ENCODE measurements at regions not wholly inside any gene's neighbourhood (a gene's known extent, or its start where the extent isn't known, plus 50 kb on each side); places are given as distances from the start of the nearest gene placed in this dataset.

DNA sequence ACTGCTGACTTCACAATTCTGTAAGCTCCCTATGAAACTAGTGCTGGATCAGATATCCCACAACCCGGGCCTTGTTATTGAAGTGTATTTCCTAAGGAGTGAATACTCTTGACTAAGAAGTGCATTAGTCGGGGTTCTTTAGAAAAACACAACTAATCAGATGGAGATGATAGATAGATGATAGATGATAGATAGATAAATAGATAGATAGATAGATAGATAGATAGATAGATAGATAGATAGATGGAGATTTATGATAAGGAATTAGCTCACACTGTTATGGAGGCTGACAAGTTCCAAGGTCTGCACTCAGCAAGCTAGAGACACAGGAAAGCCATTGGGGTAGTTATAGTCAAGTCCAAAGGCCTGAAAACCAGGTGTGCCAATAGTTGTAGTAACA is 214.6 kb upstream of the COX7C start:
- H3K27ac ChIP-seq, result no peak overlapping the region
- H3K9me3 ChIP-seq, result no peaks in the 10 kb centered on the region
- no peak overlapping the region for H3K4me3 ChIP-seq
- H3K4me1 ChIP-seq, result no peaks in the 10 kb centered on the region
- DNase-seq (ENCODE audit: low spot score in 2 of 2), result no peak
- H3K27me3 ChIP-seq, result no peaks in the 10 kb centered on the region
- TF ChIP-seq EP300 (IDR thresholded peaks at IDR 0.05), result no peak
- TF ChIP-seq, protein P1, sequence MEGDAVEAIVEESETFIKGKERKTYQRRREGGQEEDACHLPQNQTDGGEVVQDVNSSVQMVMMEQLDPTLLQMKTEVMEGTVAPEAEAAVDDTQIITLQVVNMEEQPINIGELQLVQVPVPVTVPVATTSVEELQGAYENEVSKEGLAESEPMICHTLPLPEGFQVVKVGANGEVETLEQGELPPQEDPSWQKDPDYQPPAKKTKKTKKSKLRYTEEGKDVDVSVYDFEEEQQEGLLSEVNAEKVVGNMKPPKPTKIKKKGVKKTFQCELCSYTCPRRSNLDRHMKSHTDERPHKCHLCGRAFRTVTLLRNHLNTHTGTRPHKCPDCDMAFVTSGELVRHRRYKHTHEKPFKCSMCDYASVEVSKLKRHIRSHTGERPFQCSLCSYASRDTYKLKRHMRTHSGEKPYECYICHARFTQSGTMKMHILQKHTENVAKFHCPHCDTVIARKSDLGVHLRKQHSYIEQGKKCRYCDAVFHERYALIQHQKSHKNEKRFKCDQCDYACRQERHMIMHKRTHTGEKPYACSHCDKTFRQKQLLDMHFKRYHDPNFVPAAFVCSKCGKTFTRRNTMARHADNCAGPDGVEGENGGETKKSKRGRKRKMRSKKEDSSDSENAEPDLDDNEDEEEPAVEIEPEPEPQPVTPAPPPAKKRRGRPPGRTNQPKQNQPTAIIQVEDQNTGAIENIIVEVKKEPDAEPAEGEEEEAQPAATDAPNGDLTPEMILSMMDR (IDR thresholded peaks at IDR 0.05), result no peak
- TF ChIP-seq POLR2A (IDR thresholded peaks at IDR 0.05), result no peak
- no peaks in the 10 kb centered on the region for H3K36me3 ChIP-seq
- 82 to 86% methylated on average over 2 of the region's 2 CpGs for WGBS, 2 donors

DNA sequence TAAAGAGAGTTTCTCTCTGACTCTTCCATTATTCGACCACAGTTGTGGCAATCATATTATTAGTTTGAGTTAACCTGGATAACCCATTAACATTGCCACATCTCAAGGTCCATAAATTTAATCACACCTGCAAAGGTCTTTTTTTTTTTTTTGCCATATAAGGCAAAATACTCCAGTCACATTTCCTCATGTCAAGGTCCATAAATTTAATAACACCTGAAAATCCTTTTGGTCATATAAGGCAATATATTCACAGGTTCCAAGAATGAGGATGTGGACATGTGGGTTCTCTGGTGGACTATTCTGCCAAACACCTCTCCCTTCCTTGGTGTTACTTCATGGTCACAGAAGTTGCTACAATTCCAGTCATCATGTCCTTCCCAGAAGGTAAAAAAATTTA is 213.5 kb upstream of the COX7C start:
- H3K4me1 ChIP-seq, result no peaks in the 10 kb centered on the region
- no peak for DNase-seq (ENCODE audit: low spot score in 2 of 2)
- no peaks in the 10 kb centered on the region for H3K27me3 ChIP-seq
- H3K9me3 ChIP-seq, result no peaks in the 10 kb centered on the region
- no peak for TF ChIP-seq EP300 (IDR thresholded peaks at IDR 0.05)
- TF ChIP-seq POLR2A (IDR thresholded peaks at IDR 0.05), result no peak
- TF ChIP-seq, protein P1 (IDR thresholded peaks at IDR 0.05), result no peak
- no peak overlapping the region for H3K4me3 ChIP-seq
- 82 to 90% methylated on average over 1 of the region's 1 CpG for WGBS, 2 donors
- H3K36me3 ChIP-seq, result no peaks in the 10 kb centered on the region
- H3K27ac ChIP-seq, result no peak overlapping the region

DNA sequence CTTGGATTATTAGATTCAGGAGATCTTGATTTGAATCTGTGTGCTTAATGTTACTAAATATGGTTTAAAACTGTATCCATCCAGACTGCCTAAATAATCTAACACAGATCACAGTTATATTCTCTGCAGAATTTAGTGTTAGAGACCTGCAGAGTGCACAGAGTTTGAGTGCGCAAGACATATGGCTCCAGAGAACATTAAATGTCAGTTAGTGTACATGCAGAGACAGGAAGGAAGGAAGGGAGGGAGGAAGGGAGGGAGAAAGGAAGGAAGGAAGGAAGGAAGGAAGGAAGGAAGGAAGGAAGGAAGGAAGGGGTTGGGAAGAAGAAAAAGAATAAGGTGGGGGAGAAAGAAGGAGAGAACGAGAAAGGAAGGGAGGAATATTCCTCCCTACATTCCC is 210.0 kb upstream of the COX7C start:
- WGBS, 2 donors, result 81 to 87% methylated on average over 2 of the region's 2 CpGs
- H3K9me3 ChIP-seq, result no peaks in the 10 kb centered on the region
- no peak for DNase-seq (ENCODE audit: low spot score in 2 of 2)
- no peak overlapping the region for H3K4me3 ChIP-seq
- TF ChIP-seq, protein P1 (IDR thresholded peaks at IDR 0.05), result no peak
- TF ChIP-seq EP300 (IDR thresholded peaks at IDR 0.05), result no peak
- TF ChIP-seq POLR2A (IDR thresholded peaks at IDR 0.05), result no peak
- H3K27me3 ChIP-seq, result no peaks in the 10 kb centered on the region
- H3K36me3 ChIP-seq, result no peaks in the 10 kb centered on the region
- no peak overlapping the region for H3K27ac ChIP-seq
- H3K4me1 ChIP-seq, result no peaks in the 10 kb centered on the region

DNA sequence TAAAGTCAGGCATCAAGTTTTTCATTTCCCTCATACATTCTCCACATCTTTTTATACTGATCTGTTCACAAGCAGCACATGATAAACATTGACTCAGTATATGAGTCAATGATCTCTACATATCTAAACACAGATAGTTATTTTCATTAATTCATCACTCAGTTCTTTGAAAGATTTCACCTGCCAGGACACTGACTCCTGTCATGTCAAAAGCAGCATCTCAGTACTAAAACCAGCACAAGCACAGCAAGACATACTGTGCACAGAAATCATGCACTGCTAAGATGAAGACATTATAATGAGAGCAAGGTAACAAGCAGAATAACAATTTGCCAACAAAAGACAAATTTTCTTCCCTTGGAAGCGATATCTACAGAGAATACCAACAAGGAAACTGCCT is 206.1 kb upstream of the COX7C start:
- WGBS, 2 donors, result 90 to 93% methylated on average over 1 of the region's 1 CpG
- H3K27me3 ChIP-seq, result no peaks in the 10 kb centered on the region
- no peaks in the 10 kb centered on the region for H3K36me3 ChIP-seq
- no peak for DNase-seq (ENCODE audit: low spot score in 2 of 2)
- no peaks in the 10 kb centered on the region for H3K9me3 ChIP-seq
- no peaks in the 10 kb centered on the region for H3K4me1 ChIP-seq
- H3K27ac ChIP-seq, result no peak overlapping the region
- no peak overlapping the region for H3K4me3 ChIP-seq
- TF ChIP-seq, protein P1 (IDR thresholded peaks at IDR 0.05), result no peak
- no peak for TF ChIP-seq POLR2A (IDR thresholded peaks at IDR 0.05)
- TF ChIP-seq EP300 (IDR thresholded peaks at IDR 0.05), result no peak

DNA sequence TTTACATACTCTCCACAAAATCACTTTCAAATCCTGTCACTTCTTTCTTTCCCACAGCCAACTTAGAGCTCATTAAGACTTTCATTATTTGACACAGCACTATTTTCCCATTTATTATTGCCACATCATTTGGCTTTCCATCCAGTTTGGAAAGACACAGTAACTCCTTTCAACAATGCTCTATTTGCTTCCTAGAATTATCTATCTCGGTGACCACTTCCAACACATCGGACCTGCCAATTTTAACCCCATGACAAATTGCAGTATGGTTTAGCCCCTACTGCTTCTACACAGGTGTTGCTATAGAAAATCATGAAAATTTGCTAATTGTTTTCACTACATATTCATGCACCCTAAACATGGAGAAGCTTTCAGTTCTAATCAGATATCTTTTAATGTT is 190.6 kb upstream of the COX7C start:
- no peak overlapping the region for H3K27ac ChIP-seq
- H3K36me3 ChIP-seq, result no peaks in the 10 kb centered on the region
- no peaks in the 10 kb centered on the region for H3K9me3 ChIP-seq
- WGBS, 2 donors, result 67 to 71% methylated on average over 2 of the region's 2 CpGs
- no peaks in the 10 kb centered on the region for H3K27me3 ChIP-seq
- no peak for DNase-seq (ENCODE audit: low spot score in 2 of 2)
- TF ChIP-seq EP300 (IDR thresholded peaks at IDR 0.05), result no peak
- TF ChIP-seq, protein P1 (IDR thresholded peaks at IDR 0.05), result no peak
- no peak for TF ChIP-seq POLR2A (IDR thresholded peaks at IDR 0.05)
- H3K4me3 ChIP-seq, result no peak overlapping the region
- no peaks in the 10 kb centered on the region for H3K4me1 ChIP-seq
